VCaP (cell line): ENCODE measurements at regions not wholly inside any gene's neighbourhood (a gene's known extent, or its start where the extent isn't known, plus 50 kb on each side); places are given as distances from the start of the nearest gene placed in this dataset.

Source experiments
- H3K27ac ChIP-seq: fragments of 450-650 bp; 2 replicates; pipeline ENCODE4 v1.5.1; 2017
- CTCF ChIP-seq: fragments of 450-650 bp; conservative IDR thresholded peaks from 2 replicates; pipeline ENCODE4 v1.5.1; 2017; ENCODE audit warnings: mild to moderate bottlenecking, moderate library complexity

DNA sequence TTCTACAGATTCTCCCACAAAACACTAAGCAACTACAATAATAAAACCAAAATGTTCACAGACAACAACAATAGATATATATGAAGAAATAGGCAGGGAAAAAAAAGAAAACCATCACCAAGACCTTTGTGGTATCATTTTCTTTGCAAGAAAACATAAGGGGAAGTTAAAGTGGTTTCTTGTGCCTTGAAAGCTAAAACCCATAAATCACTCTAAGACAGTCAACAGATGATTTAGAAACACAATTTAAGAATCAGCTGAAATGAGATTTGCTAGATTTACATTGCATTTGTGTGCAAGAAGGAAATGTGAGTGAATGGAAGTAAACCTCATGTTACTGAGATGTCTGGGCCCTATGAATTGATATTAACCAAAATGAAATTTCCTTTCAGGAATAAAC lies 1265.4 kb upstream of the GJE1 start:
- TF ChIP-seq CTCF, result no peak
- no peak overlapping the region for H3K27ac ChIP-seq

GRCh38 chr6:140858381-140858971 lies 1274.2 kb upstream of the GJE1 start:
- no peak overlapping the region for H3K27ac ChIP-seq
- TF ChIP-seq CTCF, result no peak

DNA sequence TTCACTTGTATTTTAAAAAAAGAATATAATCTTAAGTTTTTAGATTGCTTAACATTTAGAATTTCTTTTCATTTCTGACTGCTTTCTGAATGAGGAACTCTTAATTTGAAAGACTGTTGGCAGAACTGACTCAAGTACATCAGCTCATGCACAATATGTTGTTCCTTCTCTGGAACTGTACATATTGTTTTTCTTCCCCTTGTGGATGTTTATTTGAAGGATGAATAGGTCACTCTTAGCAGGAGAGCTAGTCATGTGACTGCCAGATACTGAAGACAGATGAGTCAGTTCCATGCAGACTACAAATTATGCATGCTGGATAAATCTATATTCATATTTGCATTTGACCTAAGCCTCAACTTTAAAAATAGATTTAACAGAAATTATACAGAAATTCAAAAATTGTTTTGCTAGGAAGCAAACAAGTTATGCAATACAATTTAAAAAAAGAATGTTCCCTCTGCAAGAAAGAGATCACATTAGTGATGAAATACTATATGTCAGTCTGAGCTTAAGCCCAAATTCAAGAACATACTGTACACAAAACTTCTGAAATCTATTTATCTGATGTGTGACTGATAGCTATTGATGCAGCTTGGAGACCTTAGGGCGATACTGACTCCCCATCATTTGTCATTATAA lies 1274.9 kb upstream of the GJE1 start:
- no peak for TF ChIP-seq CTCF
- H3K27ac ChIP-seq, result no peak overlapping the region

DNA sequence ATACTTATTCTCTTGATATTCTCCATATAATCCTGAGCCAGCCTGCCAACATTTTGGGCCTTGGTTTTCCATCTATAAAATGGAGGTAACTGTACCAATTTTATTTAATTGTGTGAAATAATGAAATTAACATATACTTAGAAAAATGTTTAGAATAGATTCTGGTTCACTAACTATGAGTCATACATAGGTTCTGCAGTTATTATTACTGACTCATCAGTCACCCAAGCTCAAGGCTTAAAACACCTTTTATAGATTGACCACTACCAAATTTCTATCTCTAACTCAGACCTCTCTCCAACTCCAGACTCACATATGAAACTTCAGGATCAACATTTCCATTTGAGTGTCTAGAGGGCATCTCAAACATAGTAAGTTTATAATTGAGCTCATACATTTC lies 1277.2 kb upstream of the GJE1 start:
- H3K27ac ChIP-seq, result no peak overlapping the region

DNA sequence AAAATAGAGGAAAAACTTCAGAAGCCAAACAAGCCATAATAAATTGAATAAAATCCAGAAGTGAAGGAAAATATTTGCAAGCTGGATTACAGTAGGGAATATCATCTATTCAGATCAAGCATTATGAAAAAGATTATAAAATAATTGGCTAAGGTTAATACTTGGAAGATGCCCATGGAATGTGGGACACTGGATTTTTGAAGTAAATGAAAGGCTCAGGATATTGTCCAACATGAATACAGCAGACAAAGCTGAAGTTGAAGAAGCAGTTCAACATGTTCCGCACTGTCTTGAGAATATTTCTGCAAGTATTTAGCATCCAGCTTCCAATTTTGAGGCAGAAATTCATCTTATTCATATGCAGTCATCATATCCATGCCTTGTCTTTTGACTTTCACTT lies 1278.4 kb upstream of the GJE1 start:
- TF ChIP-seq CTCF, result no peak
- H3K27ac ChIP-seq, result no peak overlapping the region

More for the DNA sequence above, 1277.2 kb upstream of the GJE1 start:
- TF ChIP-seq CTCF, result no peak

GRCh38 chr6:140850438-140850837 lies 1282.3 kb upstream of the GJE1 start:
- TF ChIP-seq CTCF, result no peak

GRCh38 chr6:140849456-140849855 lies 1283.3 kb upstream of the GJE1 start:
- no peak for TF ChIP-seq CTCF
- H3K27ac ChIP-seq, result no peak overlapping the region

More at GRCh38 chr6:140850438-140850837, 1282.3 kb upstream of the GJE1 start:
- no peak overlapping the region for H3K27ac ChIP-seq
